Endothelial cell of umbilical vein (primary cell): ENCODE measurements at regions not wholly inside any gene's neighbourhood (a gene's known extent, or its start where the extent isn't known, plus 50 kb on each side); places are given as distances from the start of the nearest gene placed in this dataset.

Source experiments
- BruUV-seq: library from RNA; stranded (reverse); fragments of 400-500 nt; replicated peaks from 2 replicates; lab custom pipeline; 2021; lab: Mats Ljungman, UMichigan
- CTCF ChIA-PET: fragments of 300-600, 350-600 bp; sonication (Branson Sonifier 250); formaldehyde crosslinking; loops from one replicate; lab custom pipeline; 2021; ENCODE audit warnings: antibody characterized with exemption, inconsistent platforms; lab: Charles Lee
- POLR2A ChIA-PET: fragments of 300-600, 350-600 bp; sonication (Branson Sonifier 250); formaldehyde crosslinking; loops from one replicate; lab custom pipeline; 2021; ENCODE audit warnings: antibody characterized with exemption, inconsistent platforms; lab: Charles Lee
- DNase-seq: peaks from one replicate; pipeline ENCODE4 v3.0.0-alpha.2; 2011; ENCODE audit warnings: low read depth, low spot score
- FAIRE-seq: peaks from 2 replicates; lab custom pipeline; 2011; peaks lifted over from hg19 to GRCh38; lab: Jason Lieb, UNC
- H2AFZ ChIP-seq: 2 replicates; pipeline ENCODE4 v1.6.0; 2012; ENCODE audit warnings: low read depth, low read length, control low read depth, inconsistent platforms
- H3K27ac ChIP-seq: 2 replicates; pipeline ENCODE4 v1.5.1; 2011; ENCODE audit warnings: low read depth, mild to moderate bottlenecking, control low read depth, low read length, moderate library complexity; ENCODE audit not compliant: insufficient read depth
- H3K27me3 ChIP-seq, 2 experiments: 2 replicates each; pipeline versions ENCODE4 v1.6.0 to v1.6.1; 2011; ENCODE audit warnings: low read length in 2 of 2, mixed read lengths in 1 of 2; ENCODE audit not compliant: control insufficient read depth in 2 of 2, insufficient read depth in 2 of 2
- H3K36me3 ChIP-seq, 2 experiments: 2 replicates in 1 of 2; 3 replicates in 1 of 2; pipeline ENCODE4 v1.5.1; 2011; ENCODE audit warnings: low read length in 2 of 2, mild to moderate bottlenecking in 1 of 2, moderate library complexity in 1 of 2; ENCODE audit not compliant: control insufficient read depth in 2 of 2, insufficient read depth in 2 of 2; ENCODE audit errors: extremely low read depth in 1 of 2
- H3K4me1 ChIP-seq: 3 replicates; pipeline ENCODE4 v1.5.1; 2011; ENCODE audit warnings: mild to moderate bottlenecking, low read length; ENCODE audit not compliant: control insufficient read depth, insufficient read depth; ENCODE audit errors: extremely low read depth
- H3K4me2 ChIP-seq: 2 replicates; pipeline ENCODE4 v1.6.1; 2011; ENCODE audit warnings: low read length, control low read depth, mixed read lengths; ENCODE audit not compliant: insufficient read depth
- H3K4me3 ChIP-seq, 3 experiments: fragments of 200-600 bp in 1 of 3; sonication (generic), shearing (Covaris generic) in 1 of 3; replicated peaks in 1 of 3; 2 replicates each; pipeline ENCODE4 v1.5.1; 2011 to 2016; ENCODE audit warnings: control low read depth in 3 of 3, low read length in 3 of 3, mild to moderate bottlenecking in 2 of 3, inconsistent platforms in 1 of 3, low read depth in 1 of 3, moderate library complexity in 1 of 3; ENCODE audit not compliant: insufficient read depth in 1 of 3
- H3K79me2 ChIP-seq: 2 replicates; pipeline ENCODE4 v1.6.0; 2012; ENCODE audit warnings: low read length, inconsistent platforms; ENCODE audit not compliant: control insufficient read depth, insufficient read depth
- H3K9ac ChIP-seq: replicated peaks from 2 replicates; pipeline ENCODE3; 2011; ENCODE audit warnings: low read length, control low read depth; ENCODE audit not compliant: insufficient read depth; ENCODE audit errors: extremely low read depth
- H3K9me1 ChIP-seq: replicated peaks from 3 replicates; pipeline ENCODE4 v1.6.0; 2011; ENCODE audit warnings: mild to moderate bottlenecking, low read length; ENCODE audit not compliant: control insufficient read depth, insufficient read depth; ENCODE audit errors: extremely low read depth
- H3K9me3 ChIP-seq: replicated peaks from 2 replicates; pipeline ENCODE4 v1.5.1; 2012; ENCODE audit warnings: low read length, inconsistent platforms; ENCODE audit not compliant: control insufficient read depth, insufficient read depth
- H4K20me1 ChIP-seq: replicated peaks from 2 replicates; pipeline ENCODE3; 2011; ENCODE audit warnings: mild to moderate bottlenecking, low read length; ENCODE audit not compliant: control insufficient read depth, insufficient read depth; ENCODE audit errors: extremely low read depth
- EZH2 ChIP-seq: IDR thresholded peaks from 2 replicates; pipeline ENCODE4 v1.6.1; 2012; ENCODE audit warnings: borderline replicate concordance, low read depth, mild to moderate bottlenecking, moderate library complexity, low read length, inconsistent platforms; ENCODE audit not compliant: severe bottlenecking
- FOS ChIP-seq: IDR thresholded peaks from 2 replicates; pipeline ENCODE4 v1.6.1; 2011; ENCODE audit warnings: mild to moderate bottlenecking, low read length, moderate library complexity, borderline replicate concordance; ENCODE audit not compliant: insufficient read depth
- GATA2 ChIP-seq: IDR thresholded peaks from 2 replicates; pipeline ENCODE4 v1.7.0; 2011; ENCODE audit warnings: low read depth, mild to moderate bottlenecking, moderate library complexity, mixed read lengths, low read length; ENCODE audit not compliant: insufficient read length, insufficient read depth
- JUN ChIP-seq: IDR thresholded peaks from 2 replicates; pipeline ENCODE4 v1.6.1; 2011; ENCODE audit warnings: borderline replicate concordance, low read depth; ENCODE audit not compliant: insufficient read length, insufficient read depth
- MYC ChIP-seq: IDR thresholded peaks from one replicate; pipeline ENCODE4 v1.6.1; 2011; ENCODE audit warnings: mild to moderate bottlenecking, low read depth, low read length
- POLR2A ChIP-seq: IDR thresholded peaks from 2 replicates; pipeline ENCODE4 v1.6.1; 2012; ENCODE audit warnings: low read depth, mild to moderate bottlenecking, control low read depth, low read length
- POLR2AphosphoS5 ChIP-seq: IDR thresholded peaks from 2 replicates; pipeline ENCODE4 v1.6.1; 2012; ENCODE audit warnings: low read depth, mild to moderate bottlenecking, control low read depth, low read length, moderate library complexity; ENCODE audit not compliant: insufficient read depth
- dilution Hi-C: fragments of 300-500 bp; cut with MboI; formaldehyde crosslinking; loops from one replicate; pipeline ENCODE4 v1.15.0; 2019; ENCODE audit warnings: low sequenced_read_pairs; ENCODE audit not compliant: extremely low pct_ligation_motif_present
- intact Hi-C: fragments of 100-400 bp; cut with micrococcal nuclease; formaldehyde crosslinking; loops from one replicate; pipeline ENCODE4 v1.10.0; 2022
- TF ChIP-seq, protein P1 (sequence below): IDR thresholded peaks from 2 replicates; pipeline ENCODE4 v1.6.1; 2011; ENCODE audit not compliant: insufficient read depth, insufficient read length
- TF ChIP-seq, protein P2 (sequence below), 2 donors: IDR thresholded peaks; 1 replicate in 1 of 2; 2 replicates in 1 of 2; pipeline ENCODE4 v1.5.1; 2011; ENCODE audit warnings: low read length in 2 of 2, mild to moderate bottlenecking in 2 of 2, moderate library complexity in 2 of 2, control low read depth in 1 of 2, inconsistent platforms in 1 of 2, low read depth in 1 of 2; ENCODE audit not compliant: insufficient read depth in 1 of 2; ENCODE audit errors: extremely low read depth in 1 of 2

- BruUV-seq = no TSS peak
- Histone ChIP-seq H3K9me1 (no peaks in the 10 kb centered on the region), H3K9me3 (no peaks in the 10 kb centered on the region), H3K4me2 (no peak overlapping the region), H3K4me1 (no peaks in the 10 kb centered on the region), H3K9ac (no peak overlapping the region), H3K27ac (peak overlapping the region; percentile 29), H3K4me3 (no peak overlapping the region), H3K27me3 (no peaks in the 10 kb centered on the region), H2AFZ (no peak overlapping the region), H4K20me1 (peaks cover 2% of the 10 kb centered on the region), H3K79me2 (peaks cover 69% of the 10 kb centered on the region), H3K36me3 (no peaks in the 10 kb centered on the region)
- no peak for TF ChIP-seq POLR2A
- TF ChIP-seq JUN = peak; percentile 60
- ChIA-PET POLR2A (interaction anchor here (0.6 kb wide), 1 partner anchor 16 kb away, joined by 4 read pairs; no protein-coding TSS in a partner anchor), CTCF (interaction anchor here (1.1 to 1.2 kb wide), 2 partner anchors 14 to 52 kb away, joined by 3 to 4 read pairs; no protein-coding TSS in a partner anchor)
- DNase-seq (no peak), FAIRE-seq (no peak)
- dilution Hi-C loops (no loop called here), intact Hi-C loops (no loop called here)
Measured at GRCh38 chrX:10030570-10030969, 63.4 kb downstream of the CLDN34 start.

GRCh38 chrX:10031746-10032145 lies 64.6 kb downstream of the CLDN34 start:
- peaks cover 2% of the 10 kb centered on the region for H4K20me1 ChIP-seq
- no peaks in the 10 kb centered on the region for H3K9me3 ChIP-seq
- H2AFZ ChIP-seq = no peak overlapping the region
- H3K4me3 ChIP-seq = no peak overlapping the region
- peaks cover 66% of the 10 kb centered on the region for H3K79me2 ChIP-seq
- DNase-seq (no peak), FAIRE-seq (no peak)
- ChIA-PET CTCF (no interaction called here), POLR2A (no interaction called here)
- H3K9me1 ChIP-seq = no peaks in the 10 kb centered on the region
- H3K4me1 ChIP-seq = no peaks in the 10 kb centered on the region
- dilution Hi-C loops (no loop called here), intact Hi-C loops (no loop called here)
- no peaks in the 10 kb centered on the region for H3K36me3 ChIP-seq
- H3K9ac ChIP-seq = no peak overlapping the region
- no peak for TF ChIP-seq JUN
- TF ChIP-seq EZH2 = no peak
- TF ChIP-seq POLR2AphosphoS5 = no peak
- TF ChIP-seq, protein P1, sequence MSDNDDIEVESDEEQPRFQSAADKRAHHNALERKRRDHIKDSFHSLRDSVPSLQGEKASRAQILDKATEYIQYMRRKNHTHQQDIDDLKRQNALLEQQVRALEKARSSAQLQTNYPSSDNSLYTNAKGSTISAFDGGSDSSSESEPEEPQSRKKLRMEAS = no peak
- no peak for TF ChIP-seq FOS
- TF ChIP-seq MYC = no peak
- no peak for TF ChIP-seq GATA2
- TF ChIP-seq POLR2A = no peak
- TF ChIP-seq, protein P2, sequence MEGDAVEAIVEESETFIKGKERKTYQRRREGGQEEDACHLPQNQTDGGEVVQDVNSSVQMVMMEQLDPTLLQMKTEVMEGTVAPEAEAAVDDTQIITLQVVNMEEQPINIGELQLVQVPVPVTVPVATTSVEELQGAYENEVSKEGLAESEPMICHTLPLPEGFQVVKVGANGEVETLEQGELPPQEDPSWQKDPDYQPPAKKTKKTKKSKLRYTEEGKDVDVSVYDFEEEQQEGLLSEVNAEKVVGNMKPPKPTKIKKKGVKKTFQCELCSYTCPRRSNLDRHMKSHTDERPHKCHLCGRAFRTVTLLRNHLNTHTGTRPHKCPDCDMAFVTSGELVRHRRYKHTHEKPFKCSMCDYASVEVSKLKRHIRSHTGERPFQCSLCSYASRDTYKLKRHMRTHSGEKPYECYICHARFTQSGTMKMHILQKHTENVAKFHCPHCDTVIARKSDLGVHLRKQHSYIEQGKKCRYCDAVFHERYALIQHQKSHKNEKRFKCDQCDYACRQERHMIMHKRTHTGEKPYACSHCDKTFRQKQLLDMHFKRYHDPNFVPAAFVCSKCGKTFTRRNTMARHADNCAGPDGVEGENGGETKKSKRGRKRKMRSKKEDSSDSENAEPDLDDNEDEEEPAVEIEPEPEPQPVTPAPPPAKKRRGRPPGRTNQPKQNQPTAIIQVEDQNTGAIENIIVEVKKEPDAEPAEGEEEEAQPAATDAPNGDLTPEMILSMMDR (IDR thresholded peaks at IDR 0.05; ENCODE audit: extremely low read depth in 1 of 2, insufficient read depth in 1 of 2, low read depth in 1 of 2, low read length in 2 of 2) = no peak
- BruUV-seq = no TSS peak
- no peak overlapping the region for H3K27ac ChIP-seq
- no peaks in the 10 kb centered on the region for H3K27me3 ChIP-seq
- no peak overlapping the region for H3K4me2 ChIP-seq
